Common myeloid progenitor, CD34-positive (primary cell): ENCODE measurements at regions not wholly inside any gene's neighbourhood (a gene's known extent, or its start where the extent isn't known, plus 50 kb on each side); places are given as distances from the start of the nearest gene placed in this dataset.

Source experiments
- CTCF ChIA-PET: fragments of 350-600 bp; sonication (Branson Sonifier 250); formaldehyde crosslinking; loops from one replicate; lab custom pipeline; 2021; ENCODE audit warnings: antibody characterized with exemption; lab: Charles Lee
- POLR2A ChIA-PET: fragments of 350-600 bp; sonication (Branson Sonifier 250); formaldehyde crosslinking; loops from one replicate; lab custom pipeline; 2021; ENCODE audit warnings: antibody characterized with exemption; lab: Charles Lee
- DNase-seq, 3 donors: peaks; one replicate each; pipeline versions ENCODE4 v3.0.0 to v3.0.0-alpha.2; 2013
- H3K27ac ChIP-seq, 2 experiments: 1 replicate in 1 of 2; 2 replicates in 1 of 2; pipeline ENCODE4 v1.7.0; 2013; ENCODE audit warnings: inconsistent platforms in 2 of 2, low read length in 2 of 2, mild to moderate bottlenecking in 2 of 2, low read depth in 1 of 2, moderate library complexity in 1 of 2; ENCODE audit not compliant: severe bottlenecking in 2 of 2, insufficient read depth in 1 of 2, poor library complexity in 1 of 2
- H3K27me3 ChIP-seq, 5 experiments: replicated peaks in 2 of 5; 1 replicate in 3 of 5; 2 replicates in 2 of 5; pipeline versions ENCODE4 v1.6.1 to v1.7.0; 2013; ENCODE audit warnings: low read length in 4 of 5, mild to moderate bottlenecking in 2 of 5, moderate library complexity in 2 of 5, inconsistent platforms in 1 of 5; ENCODE audit not compliant: insufficient read depth in 5 of 5, control insufficient read depth in 4 of 5
- H3K36me3 ChIP-seq, 4 experiments: 1 replicate in 2 of 4; 2 replicates in 2 of 4; pipeline versions ENCODE4 v1.6.1 to v1.7.0; 2013; ENCODE audit warnings: low read length in 3 of 4, control low read depth in 1 of 4, mild to moderate bottlenecking in 1 of 4; ENCODE audit not compliant: control insufficient read depth in 4 of 4, insufficient read depth in 4 of 4
- H3K4me1 ChIP-seq, 4 experiments: 1 replicate in 3 of 4; 2 replicates in 1 of 4; pipeline versions ENCODE4 v1.6.1 to v1.7.1; 2013; ENCODE audit warnings: low read length in 3 of 4, mild to moderate bottlenecking in 3 of 4, control low read depth in 1 of 4, inconsistent platforms in 1 of 4, moderate library complexity in 1 of 4; ENCODE audit not compliant: control insufficient read depth in 4 of 4, insufficient read depth in 4 of 4; ENCODE audit errors: control extremely low read depth in 1 of 4
- H3K4me3 ChIP-seq, 7 experiments: 1 replicate in 4 of 7; 2 replicates in 3 of 7; pipeline versions ENCODE4 v1.5.1 to v1.7.0; 2013; ENCODE audit warnings: mild to moderate bottlenecking in 7 of 7, low read length in 6 of 7, moderate library complexity in 6 of 7, inconsistent platforms in 2 of 7, low read depth in 2 of 7, control low read depth in 1 of 7; ENCODE audit not compliant: insufficient read depth in 4 of 7, control insufficient read depth in 1 of 7; ENCODE audit errors: extremely low read depth in 1 of 7
- H3K9me3 ChIP-seq, 5 experiments: 1 replicate in 4 of 5; 2 replicates in 1 of 5; pipeline versions ENCODE4 v1.6.1 to v1.7.1; 2013; ENCODE audit warnings: low read length in 4 of 5, mild to moderate bottlenecking in 2 of 5, inconsistent platforms in 1 of 5, low read depth in 1 of 5, moderate library complexity in 1 of 5; ENCODE audit not compliant: control insufficient read depth in 4 of 5, insufficient read depth in 2 of 5; ENCODE audit errors: control extremely low read depth in 1 of 5
- WGBS: methylation state at CpG from one replicate; pipeline ENCODE4 v1.1.5; 2013; ENCODE audit not compliant: insufficient coverage; 5-methylcytosine and 5-hydroxymethylcytosine counted together

DNA sequence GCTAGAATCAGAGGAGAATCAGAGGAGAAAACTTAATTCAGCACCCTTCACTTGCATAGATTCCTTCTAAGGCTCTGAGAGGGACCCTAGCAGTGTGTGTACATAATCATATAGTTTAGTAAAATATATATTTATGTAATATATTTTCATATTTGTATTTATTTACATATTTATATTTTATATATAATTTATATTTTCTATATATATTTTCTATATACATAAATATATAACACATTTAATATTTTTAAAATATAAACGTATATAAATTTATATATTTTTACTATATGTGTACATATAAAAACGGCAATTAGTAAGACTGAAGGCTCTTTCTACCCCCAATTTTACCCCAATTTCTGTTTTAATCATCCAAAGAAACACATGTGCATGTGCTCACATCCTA, 80.3 kb downstream of the NXPE2 start:
- no peak overlapping the region for H3K27ac ChIP-seq
- ChIA-PET POLR2A (no interaction called here), CTCF (interaction anchor here (1.4 kb wide), 1 partner anchor 420 kb away, joined by 4 read pairs; no protein-coding TSS in a partner anchor)
- no peaks in the 10 kb centered on the region for H3K9me3 ChIP-seq
- no peak overlapping the region for H3K4me3 ChIP-seq
- H3K27me3 ChIP-seq = peaks cover 0 to 4% (median 0%) of the 10 kb centered on the region in 5 experiments
- WGBS = no CpG with 5 or more reads among the region's 2 CpGs
- no peak for DNase-seq
- H3K36me3 ChIP-seq = no peaks in the 10 kb centered on the region
- H3K4me1 ChIP-seq = no peaks in the 10 kb centered on the region

DNA sequence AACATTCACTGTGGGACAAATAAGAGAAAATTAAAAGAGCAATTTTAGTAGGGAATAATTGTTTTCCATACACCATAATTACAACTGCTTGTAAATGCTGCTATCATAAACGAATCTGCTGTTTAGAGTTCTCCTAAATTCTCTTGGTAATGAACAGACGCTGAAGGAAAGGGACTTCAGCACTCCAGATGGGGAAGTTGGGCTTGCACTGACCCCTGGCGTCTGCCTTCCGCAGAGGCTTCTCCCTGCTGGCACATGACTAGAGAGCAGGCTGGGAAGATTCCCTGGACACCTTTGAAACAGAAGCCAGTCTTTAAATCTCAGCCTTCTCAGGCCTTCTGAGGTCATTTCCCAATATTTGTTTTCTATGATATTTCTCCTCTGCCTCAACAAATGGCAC, 84.1 kb downstream of the NXPE2 start:
- peak; percentile 46 to 70 (median 64) for DNase-seq
- Histone ChIP-seq H3K4me1 (no peaks in the 10 kb centered on the region), H3K9me3 (no peaks in the 10 kb centered on the region), H3K27ac (no peak overlapping the region), H3K36me3 (no peaks in the 10 kb centered on the region), H3K27me3 (peaks cover 0 to 10% (median 0%) of the 10 kb centered on the region in 5 experiments), H3K4me3 (no peak overlapping the region)
- ChIA-PET CTCF (interaction anchor here (1.0 to 1.2 kb wide), 3 partner anchors 24 to 484 kb away, joined by 3 to 6 read pairs (median 4); no protein-coding TSS in a partner anchor), POLR2A (no interaction called here)
- 3% methylated on average over 4 of the region's 4 CpGs for WGBS

DNA sequence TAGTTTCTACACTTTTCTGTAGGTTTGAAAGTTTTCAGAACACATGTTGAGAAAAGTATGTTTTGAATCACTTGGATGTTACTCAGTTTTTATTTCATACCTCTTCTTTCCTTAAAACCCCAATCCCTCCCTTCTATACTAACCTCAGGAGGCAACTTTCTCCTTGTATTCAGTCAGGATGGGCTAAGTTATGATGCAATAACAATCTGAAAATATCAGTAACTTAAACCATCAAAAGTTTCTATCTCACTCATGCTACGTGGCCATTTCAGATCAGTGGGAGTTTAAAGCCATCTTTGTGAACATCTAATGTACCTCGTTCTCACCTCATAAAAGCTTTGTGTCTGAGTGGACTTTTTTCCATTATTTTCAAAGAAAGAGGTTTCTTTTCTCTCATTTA, 86.2 kb downstream of the NXPE2 start:
- no peaks in the 10 kb centered on the region for H3K4me1 ChIP-seq
- no peak overlapping the region for H3K4me3 ChIP-seq
- DNase-seq = no peak
- no peak overlapping the region for H3K27ac ChIP-seq
- CTCF ChIA-PET = interaction anchor here (0.7 kb wide), 1 partner anchor 424 kb away, joined by 4 read pairs; no protein-coding TSS in a partner anchor
- POLR2A ChIA-PET = no interaction called here
- H3K27me3 ChIP-seq = peaks cover 0 to 14% (median 0%) of the 10 kb centered on the region in 5 experiments
- 100% methylated on average over 2 of the region's 2 CpGs for WGBS
- H3K9me3 ChIP-seq = no peaks in the 10 kb centered on the region
- H3K36me3 ChIP-seq = no peaks in the 10 kb centered on the region

DNA sequence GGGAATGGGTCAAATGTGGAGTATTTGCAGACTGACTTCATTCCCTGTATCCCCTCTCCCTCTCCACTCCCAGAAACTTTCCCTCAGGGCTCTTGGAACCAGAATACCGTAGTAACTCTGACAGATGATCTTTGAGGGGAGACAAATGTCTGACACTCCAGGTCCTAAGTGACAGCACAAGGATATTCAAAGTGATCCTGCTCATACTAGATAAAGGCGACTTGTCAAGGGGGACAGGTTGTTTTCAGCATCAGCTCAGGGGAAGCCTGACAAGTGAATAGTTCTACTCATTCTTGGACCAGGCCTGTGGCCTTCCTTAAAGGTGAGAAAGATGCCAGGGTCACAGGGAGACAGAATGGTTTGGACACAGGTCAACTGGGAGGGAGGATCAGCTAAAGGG, 92.8 kb downstream of the NXPE2 start:
- Histone ChIP-seq H3K4me1 (no peaks in the 10 kb centered on the region), H3K27me3 (peaks cover 0 to 17% (median 3%) of the 10 kb centered on the region in 5 experiments), H3K9me3 (no peaks in the 10 kb centered on the region), H3K36me3 (no peaks in the 10 kb centered on the region), H3K27ac (no peak overlapping the region), H3K4me3 (no peak overlapping the region)
- CTCF ChIA-PET = no interaction called here
- DNase-seq = no peak
- WGBS = 95% methylated on average over 2 of the region's 2 CpGs
- POLR2A ChIA-PET = no interaction called here

DNA sequence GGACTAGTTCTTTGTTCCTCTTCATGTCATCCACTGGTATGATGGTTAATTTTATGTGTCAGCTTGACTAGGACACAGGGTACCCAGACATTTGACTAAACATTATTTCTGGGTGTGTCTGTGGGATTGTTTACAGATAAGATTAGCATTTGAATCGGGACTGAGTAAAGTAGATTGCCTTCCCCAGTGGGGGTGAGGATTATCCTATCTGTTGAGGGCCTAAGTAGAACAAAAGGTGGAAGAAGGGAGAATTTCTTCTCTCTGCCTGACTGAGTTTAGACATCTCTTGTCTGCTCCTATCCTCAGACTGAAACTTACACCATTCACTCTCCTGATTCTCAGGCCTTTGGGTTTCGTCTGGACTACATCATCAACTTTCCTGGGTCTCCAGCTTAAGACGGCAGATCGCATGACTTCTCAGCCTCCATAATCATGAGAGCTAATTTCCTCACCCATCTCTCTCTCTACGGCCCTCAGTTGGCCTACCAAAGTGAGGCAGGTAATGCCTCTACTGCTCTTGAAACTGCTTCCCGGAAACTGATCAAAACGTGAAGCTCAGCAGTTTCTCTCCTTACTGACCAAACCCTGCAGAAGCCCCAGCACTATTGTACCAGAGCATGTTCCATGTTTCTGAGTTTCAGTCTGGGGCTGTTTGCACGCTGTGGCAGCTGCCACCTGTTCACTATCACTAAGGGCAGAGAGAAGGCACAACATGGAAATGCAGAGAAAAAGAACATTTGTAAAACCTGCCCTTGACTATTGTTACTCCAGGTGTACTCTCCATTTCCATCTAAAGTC, 95.4 kb downstream of the NXPE2 start:
- Histone ChIP-seq H3K4me3 (no peak overlapping the region), H3K27ac (no peak overlapping the region), H3K4me1 (no peaks in the 10 kb centered on the region), H3K36me3 (no peaks in the 10 kb centered on the region), H3K27me3 (peaks cover 0 to 20% (median 3%) of the 10 kb centered on the region in 5 experiments), H3K9me3 (no peaks in the 10 kb centered on the region)
- 81% methylated on average over 7 of the region's 8 CpGs for WGBS
- ChIA-PET CTCF (no interaction called here), POLR2A (no interaction called here)
- no peak for DNase-seq

DNA sequence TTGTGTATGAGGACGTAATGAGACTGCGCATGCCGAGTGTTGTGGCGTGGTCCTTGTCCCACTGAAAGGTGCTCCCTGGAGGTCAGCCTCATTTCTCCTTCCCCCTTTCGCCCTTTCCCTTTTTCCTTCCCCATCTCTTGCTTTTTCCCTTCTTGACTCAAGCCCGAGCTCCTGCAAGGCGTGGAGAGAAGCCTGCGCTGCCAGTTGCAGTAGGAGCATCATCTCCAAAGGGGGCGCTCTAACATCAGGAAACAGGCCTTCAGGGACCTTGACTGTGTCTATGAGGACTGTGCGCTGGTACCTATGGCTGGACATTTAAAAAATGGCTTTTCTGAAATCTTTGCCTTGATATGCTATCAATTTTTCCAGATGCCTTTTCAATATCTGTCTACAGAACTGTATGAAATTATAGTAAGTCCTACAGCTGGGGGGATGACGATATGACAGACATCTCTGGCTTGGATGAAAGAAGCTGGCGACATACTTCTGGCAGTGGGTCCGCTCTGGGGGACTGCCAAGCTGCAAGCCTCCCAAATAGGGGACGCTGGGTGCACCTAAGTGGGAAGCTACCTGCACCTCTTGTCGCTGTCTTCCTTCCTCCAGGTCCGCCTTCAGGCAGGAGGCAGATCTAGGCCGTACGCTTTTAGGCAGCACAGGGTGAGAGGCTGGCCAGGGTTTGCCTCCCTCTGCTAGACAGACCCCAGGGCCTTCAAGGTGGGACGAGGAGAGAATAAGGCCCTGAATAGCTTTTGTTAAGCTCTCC, 96.5 kb downstream of the NXPE2 start:
- no peaks in the 10 kb centered on the region for H3K36me3 ChIP-seq
- POLR2A ChIA-PET = no interaction called here
- H3K27ac ChIP-seq = no peak overlapping the region
- CTCF ChIA-PET = no interaction called here
- H3K27me3 ChIP-seq = peaks cover 0 to 20% (median 3%) of the 10 kb centered on the region in 5 experiments
- H3K4me3 ChIP-seq = no peak overlapping the region
- WGBS = 58% methylated on average over 15 of the region's 19 CpGs
- no peak for DNase-seq
- H3K9me3 ChIP-seq = no peaks in the 10 kb centered on the region
- no peaks in the 10 kb centered on the region for H3K4me1 ChIP-seq
